HCT116 (cell line): ENCODE measurements at regions not wholly inside any gene's neighbourhood (a gene's known extent, or its start where the extent isn't known, plus 50 kb on each side); places are given as distances from the start of the nearest gene placed in this dataset.

Experiments
- ATAC-seq: fragments of 200-7000 bp; cut with Tn5 transposase; 2 replicates; pipeline ENCODE4 v1.9.1; 2020; ENCODE audit warnings: mild to moderate bottlenecking, moderate library complexity
- BruUV-seq: library from RNA; stranded (reverse); fragments of 400-500 nt; replicated peaks from 2 replicates; lab custom pipeline; 2021; lab: Mats Ljungman, UMichigan
- CTCF ChIA-PET: fragments of 300-600 bp; sonication (Branson Sonifier 250); formaldehyde crosslinking; loops from one replicate; lab custom pipeline; 2021; ENCODE audit warnings: antibody characterized with exemption; lab: Charles Lee
- POLR2A ChIA-PET: fragments of 300-600, 350-600 bp; sonication (Branson Sonifier 250); formaldehyde crosslinking; loops from one replicate; lab custom pipeline; 2021; ENCODE audit warnings: antibody characterized with exemption; lab: Charles Lee
- RAD21 ChIA-PET, 2 experiments: fragments of 300-600 bp; sonication (Branson Sonifier 250); formaldehyde crosslinking; loops; one replicate each; lab custom pipeline; 2023; ENCODE audit warnings: low total read pairs in 2 of 2; ENCODE audit not compliant: uncharacterized antibody in 2 of 2, unreplicated experiment in 2 of 2, low non-redundant PET in 1 of 2; lab: Charles Lee
- DNase-seq: peaks from one replicate; pipeline ENCODE4 v3.0.0-alpha.2; 2010; ENCODE audit warnings: low read depth, low spot score
- H2AFZ ChIP-seq: fragments of 200-600 bp; shearing (Covaris generic), sonication (generic); 2 replicates; pipeline ENCODE4 v1.6.1; 2017; ENCODE audit warnings: low read depth, mixed run types, mixed read lengths, antibody characterized with exemption, low read length; ENCODE audit not compliant: poor library complexity, severe bottlenecking
- H3K27ac ChIP-seq: 2 replicates; pipeline ENCODE4 v1.5.1; 2012; ENCODE audit warnings: low read depth, low read length
- H3K27me3 ChIP-seq: fragments of 200-600 bp; sonication (generic); 2 replicates; pipeline ENCODE4 v1.6.1; 2016; ENCODE audit warnings: mixed run types, low read length, mixed read lengths; ENCODE audit not compliant: insufficient read depth
- H3K36me3 ChIP-seq, 2 experiments: fragments of 200-500 bp in 1 of 2; fragments of 200-600 bp in 1 of 2; sonication (Bioruptor generic) in 1 of 2; sonication (generic) in 1 of 2; 2 replicates each; pipeline versions ENCODE4 v1.5.1 to v1.6.1; 2014 to 2016; ENCODE audit warnings: low read length in 2 of 2, inconsistent platforms in 1 of 2, mixed read lengths in 1 of 2, mixed run types in 1 of 2; ENCODE audit not compliant: insufficient read depth in 2 of 2, control insufficient read depth in 1 of 2
- H3K4me1 ChIP-seq, 2 experiments: fragments of 200-600 bp in 1 of 2; sonication (generic) in 1 of 2; 2 replicates each; pipeline versions ENCODE4 v1.5.1 to v1.6.1; 2012 to 2017; ENCODE audit warnings: low read length in 2 of 2, inconsistent platforms in 1 of 2, mild to moderate bottlenecking in 1 of 2, mixed read lengths in 1 of 2, mixed run types in 1 of 2, moderate library complexity in 1 of 2; ENCODE audit not compliant: insufficient read depth in 2 of 2, control insufficient read depth in 1 of 2
- H3K4me2 ChIP-seq: fragments of 200-600 bp; sonication (generic); 2 replicates; pipeline ENCODE4 v1.6.1; 2017; ENCODE audit warnings: mixed run types, low read length, mixed read lengths
- H3K4me3 ChIP-seq, 2 experiments: fragments of 200-600 bp in 1 of 2; sonication (generic) in 1 of 2; replicated peaks in 1 of 2; 2 replicates each; pipeline ENCODE4 v1.5.1; 2011 to 2016; ENCODE audit warnings: low read length in 2 of 2, control low read depth in 1 of 2, low read depth in 1 of 2, mild to moderate bottlenecking in 1 of 2, mixed read lengths in 1 of 2, mixed run types in 1 of 2
- H3K79me2 ChIP-seq: fragments of 200-600 bp; sonication (generic); 2 replicates; pipeline ENCODE4 v1.6.1; 2017; ENCODE audit warnings: mild to moderate bottlenecking, mixed run types, low read length, moderate library complexity, mixed read lengths; ENCODE audit not compliant: insufficient read depth
- H3K9ac ChIP-seq: fragments of 200-600 bp; sonication (generic); 2 replicates; pipeline ENCODE4 v1.6.1; 2016; ENCODE audit warnings: low read length, mixed read lengths
- H3K9me2 ChIP-seq: fragments of 200-600 bp; sonication (generic), shearing (Covaris generic); 2 replicates; pipeline ENCODE4 v1.6.1; 2017; ENCODE audit warnings: mixed run types, mild to moderate bottlenecking, moderate library complexity; ENCODE audit not compliant: insufficient read depth
- H3K9me3 ChIP-seq, 2 experiments: fragments of 200-500 bp in 1 of 2; fragments of 200-600 bp in 1 of 2; sonication (Bioruptor generic) in 1 of 2; sonication (generic) in 1 of 2; 2 replicates each; pipeline ENCODE4 v1.6.1; 2014 to 2017; ENCODE audit warnings: low read length in 2 of 2, mixed read lengths in 2 of 2, inconsistent platforms in 1 of 2, low read depth in 1 of 2, mild to moderate bottlenecking in 1 of 2, mixed run types in 1 of 2, moderate library complexity in 1 of 2; ENCODE audit not compliant: control insufficient read depth in 1 of 2, insufficient read depth in 1 of 2
- H4K20me1 ChIP-seq: fragments of 200-600 bp; sonication (generic), shearing (Covaris generic); 2 replicates; pipeline ENCODE4 v1.6.1; 2017; ENCODE audit warnings: mixed run types, mild to moderate bottlenecking, moderate library complexity; ENCODE audit not compliant: insufficient read depth
- CBX3 ChIP-seq: IDR thresholded peaks from 2 replicates; pipeline ENCODE4 v1.6.1; 2012; ENCODE audit warnings: low read depth
- EGR1 ChIP-seq: IDR thresholded peaks from 2 replicates; pipeline ENCODE4 v1.6.1; 2012; ENCODE audit warnings: low read depth
- EZH2phosphoT487 ChIP-seq: fragments of 200-600 bp; IDR thresholded peaks from 2 replicates; pipeline ENCODE4 v1.6.1; 2018; ENCODE audit warnings: antibody characterized with exemption, borderline replicate concordance
- FOSL1 ChIP-seq: IDR thresholded peaks from 2 replicates; pipeline ENCODE4 v1.6.1; 2012; ENCODE audit warnings: low read depth
- JUND ChIP-seq: IDR thresholded peaks from 2 replicates; pipeline ENCODE4 v1.6.1; 2012
- POLR2AphosphoS5 ChIP-seq: IDR thresholded peaks from 2 replicates; pipeline ENCODE4 v1.6.1; 2011; ENCODE audit warnings: mild to moderate bottlenecking, low read depth, low read length, moderate library complexity
- REST ChIP-seq: IDR thresholded peaks from 2 replicates; pipeline ENCODE4 v1.6.1; 2012; ENCODE audit warnings: low read depth
- SIN3A ChIP-seq: IDR thresholded peaks from 2 replicates; pipeline ENCODE4 v1.6.1; 2012; ENCODE audit warnings: low read depth
- SRF ChIP-seq: IDR thresholded peaks from 2 replicates; pipeline ENCODE4 v1.6.1; 2012; ENCODE audit warnings: low read depth
- YY1 ChIP-seq: IDR thresholded peaks from 2 replicates; pipeline ENCODE4 v1.6.1; 2011; ENCODE audit warnings: low read length, low read depth, moderate library complexity, mild to moderate bottlenecking; ENCODE audit not compliant: insufficient replicate concordance; ENCODE audit errors: extremely low read depth
- ZBTB33 ChIP-seq: IDR thresholded peaks from 2 replicates; pipeline ENCODE4 v1.6.1; 2011; ENCODE audit warnings: mild to moderate bottlenecking, low read length, moderate library complexity; ENCODE audit not compliant: insufficient replicate concordance; ENCODE audit errors: extremely low read depth
- ZFX ChIP-seq: fragments of 450-650 bp; IDR thresholded peaks from 2 replicates; pipeline ENCODE4 v1.6.1; 2017
- intact Hi-C: fragments of 100-400 bp; cut with micrococcal nuclease; formaldehyde crosslinking; loops from 2 replicates; pipeline ENCODE4 v1.10.0; 2022

GRCh38 chr4:18247189-18247588 is 225.6 kb upstream of the LCORL start:
- H3K36me3 ChIP-seq = no peaks in the 10 kb centered on the region
- BruUV-seq = no TSS peak
- no peaks in the 10 kb centered on the region for H3K9me2 ChIP-seq
- H3K4me2 ChIP-seq = no peak overlapping the region
- DNase-seq (no peak), ATAC-seq (no peak)
- no peak overlapping the region for H3K4me3 ChIP-seq
- H3K9me3 ChIP-seq = no peaks in the 10 kb centered on the region
- no peaks in the 10 kb centered on the region for H3K79me2 ChIP-seq
- no peak overlapping the region for H2AFZ ChIP-seq
- ChIA-PET CTCF (no interaction called here), RAD21 (no interaction called here), POLR2A (no interaction called here)
- no peaks in the 10 kb centered on the region for H3K27me3 ChIP-seq
- H3K9ac ChIP-seq = no peak overlapping the region
- TF ChIP-seq SRF (no peak), JUND (no peak), SIN3A (no peak), REST (no peak), CBX3 (no peak), ZBTB33 (no peak), YY1 (no peak), EZH2phosphoT487 (no peak), ZFX (no peak), POLR2AphosphoS5 (no peak), FOSL1 (no peak), EGR1 (no peak)
- intact Hi-C loops = no loop called here
- H3K27ac ChIP-seq = no peak overlapping the region
- H3K4me1 ChIP-seq = no peaks in the 10 kb centered on the region
- no peaks in the 10 kb centered on the region for H4K20me1 ChIP-seq
